ENCODE measurements at regions not wholly inside any gene's neighbourhood (a gene's known extent, or its start where the extent isn't known, plus 50 kb on each side); places are given as distances from the start of the nearest gene placed in this dataset.

- H3K4me1 ChIP-seq (ENCODE audit: insufficient read depth, low read length, severe bottlenecking): no peaks in the 10 kb centered on the region
- no peaks in the 10 kb centered on the region for H4K20me1 ChIP-seq (ENCODE audit: insufficient read depth, low read length)
- no peak overlapping the region for H3K4me2 ChIP-seq (ENCODE audit: low read length)
- H3F3A ChIP-seq (ENCODE audit: insufficient read depth, low read length): no peaks in the 10 kb centered on the region
- no peak for TF ChIP-seq EZH2 (IDR thresholded peaks at IDR 0.05; ENCODE audit: borderline replicate concordance, low read length)
- no peak for TF ChIP-seq CTCF (IDR thresholded peaks at IDR 0.05; ENCODE audit: low read length)
- H2AFZ ChIP-seq (ENCODE audit: low read length): no peak overlapping the region
- H3K36me3 ChIP-seq (ENCODE audit: insufficient read depth, low read length): no peaks in the 10 kb centered on the region
- H3K27ac ChIP-seq (ENCODE audit: low read depth, low read length, poor library complexity, severe bottlenecking): no peak overlapping the region
- no peaks in the 10 kb centered on the region for H3K9me2 ChIP-seq (ENCODE audit: low read depth, low read length)
- no peaks in the 10 kb centered on the region for H3K9me3 ChIP-seq (ENCODE audit: low read length)
- H3K4me3 ChIP-seq (ENCODE audit: low read depth, low read length, poor library complexity, severe bottlenecking): no peak overlapping the region
- no peaks in the 10 kb centered on the region for H3K79me2 ChIP-seq (ENCODE audit: insufficient read depth, low read length)
- no peaks in the 10 kb centered on the region for H3K27me3 ChIP-seq (ENCODE audit: insufficient read depth, low read length)
- H3K9ac ChIP-seq (ENCODE audit: low read length): no peak overlapping the region
These were observed 103.1 kb upstream of the ID4 start for GRCh38 chr6:19734061-19734460.

- Histone ChIP-seq H3K27ac (ENCODE audit: low read depth, low read length, poor library complexity, severe bottlenecking) (no peak overlapping the region), H4K20me1 (ENCODE audit: insufficient read depth, low read length) (no peaks in the 10 kb centered on the region), H3K9me2 (ENCODE audit: low read depth, low read length) (no peaks in the 10 kb centered on the region), H3K9ac (ENCODE audit: low read length) (no peak overlapping the region), H3K4me3 (ENCODE audit: low read depth, low read length, poor library complexity, severe bottlenecking) (no peak overlapping the region), H3K27me3 (ENCODE audit: insufficient read depth, low read length) (no peaks in the 10 kb centered on the region), H3F3A (ENCODE audit: insufficient read depth, low read length) (no peaks in the 10 kb centered on the region), H3K4me2 (ENCODE audit: low read length) (no peak overlapping the region), H3K4me1 (ENCODE audit: insufficient read depth, low read length, severe bottlenecking) (no peaks in the 10 kb centered on the region), H3K9me3 (ENCODE audit: low read length) (no peaks in the 10 kb centered on the region), H2AFZ (ENCODE audit: low read length) (no peak overlapping the region), H3K36me3 (ENCODE audit: insufficient read depth, low read length) (no peaks in the 10 kb centered on the region), H3K79me2 (ENCODE audit: insufficient read depth, low read length) (no peaks in the 10 kb centered on the region)
- no peak for TF ChIP-seq CTCF (IDR thresholded peaks at IDR 0.05; ENCODE audit: low read length)
- no peak for TF ChIP-seq EZH2 (IDR thresholded peaks at IDR 0.05; ENCODE audit: borderline replicate concordance, low read length)
These were observed 102.7 kb upstream of the ID4 start for GRCh38 chr6:19734519-19734918.

GRCh38 chr6:19736066-19736465 is 101.1 kb upstream of the ID4 start:
- Histone ChIP-seq H3K27ac (ENCODE audit: low read depth, low read length, poor library complexity, severe bottlenecking) (no peak overlapping the region), H3K79me2 (ENCODE audit: insufficient read depth, low read length) (no peaks in the 10 kb centered on the region), H4K20me1 (ENCODE audit: insufficient read depth, low read length) (no peaks in the 10 kb centered on the region), H3K27me3 (ENCODE audit: insufficient read depth, low read length) (no peaks in the 10 kb centered on the region), H3K4me2 (ENCODE audit: low read length) (no peak overlapping the region), H3K9ac (ENCODE audit: low read length) (no peak overlapping the region), H3F3A (ENCODE audit: insufficient read depth, low read length) (no peaks in the 10 kb centered on the region), H2AFZ (ENCODE audit: low read length) (no peak overlapping the region), H3K9me3 (ENCODE audit: low read length) (no peaks in the 10 kb centered on the region), H3K4me1 (ENCODE audit: insufficient read depth, low read length, severe bottlenecking) (no peaks in the 10 kb centered on the region), H3K36me3 (ENCODE audit: insufficient read depth, low read length) (no peaks in the 10 kb centered on the region), H3K4me3 (ENCODE audit: low read depth, low read length, poor library complexity, severe bottlenecking) (no peak overlapping the region), H3K9me2 (ENCODE audit: low read depth, low read length) (no peaks in the 10 kb centered on the region)
- no peak for TF ChIP-seq CTCF (IDR thresholded peaks at IDR 0.05; ENCODE audit: low read length)
- TF ChIP-seq EZH2 (IDR thresholded peaks at IDR 0.05; ENCODE audit: borderline replicate concordance, low read length): no peak

All from OCI-LY1 (cell line).